ENCODE measurements at regions not wholly inside any gene's neighbourhood (a gene's known extent, or its start where the extent isn't known, plus 50 kb on each side); places are given as distances from the start of the nearest gene placed in this dataset.

GRCh38 chr15:56831467-56832005, 86.9 kb upstream of the TCF12 start:
- H3K4me3 ChIP-seq (ENCODE audit: low read depth, low read length) = no peak overlapping the region
- no peaks in the 10 kb centered on the region for H3K36me3 ChIP-seq (replicated peaks)
- in situ Hi-C loops (cut with HindIII; ENCODE audit: low pct_ligation_motif_present, low sequenced_read_pairs) = no loop called here
- H3K27ac ChIP-seq = no peak overlapping the region
- DNase-seq = no peak
- H3K27me3 ChIP-seq (replicated peaks) = no peaks in the 10 kb centered on the region
- TF ChIP-seq CTCF (IDR thresholded peaks at IDR 0.05; ENCODE audit: low read depth, low read length, missing control alignments) = no peak

GRCh38 chr15:56824175-56824574, 90.9 kb upstream of the ZNF280D start:
- no peaks in the 10 kb centered on the region for H3K36me3 ChIP-seq (replicated peaks)
- in situ Hi-C loops (cut with HindIII; ENCODE audit: low pct_ligation_motif_present, low sequenced_read_pairs) = no loop called here
- H3K27me3 ChIP-seq (replicated peaks) = no peaks in the 10 kb centered on the region
- no peak for DNase-seq
- no peak for TF ChIP-seq CTCF (IDR thresholded peaks at IDR 0.05; ENCODE audit: low read depth, low read length, missing control alignments)
- no peak overlapping the region for H3K27ac ChIP-seq
- no peak overlapping the region for H3K4me3 ChIP-seq (ENCODE audit: low read depth, low read length)

GRCh38 chr15:56821721-56822425, 88.6 kb upstream of the ZNF280D start:
- no peak overlapping the region for H3K27ac ChIP-seq
- H3K36me3 ChIP-seq (replicated peaks) = no peaks in the 10 kb centered on the region
- H3K4me3 ChIP-seq (ENCODE audit: low read depth, low read length) = no peak overlapping the region
- no peaks in the 10 kb centered on the region for H3K27me3 ChIP-seq (replicated peaks)
- peak; percentile 53 for DNase-seq
- TF ChIP-seq CTCF (IDR thresholded peaks at IDR 0.05; ENCODE audit: low read depth, low read length, missing control alignments) = peak; percentile 79
- in situ Hi-C loops (cut with HindIII; ENCODE audit: low pct_ligation_motif_present, low sequenced_read_pairs) = no loop called here

- Histone ChIP-seq H3K4me3 (ENCODE audit: low read depth, low read length) (no peak overlapping the region), H3K36me3 (replicated peaks) (no peaks in the 10 kb centered on the region), H3K27ac (no peak overlapping the region), H3K27me3 (replicated peaks) (no peaks in the 10 kb centered on the region)
- in situ Hi-C loops (cut with HindIII; ENCODE audit: low pct_ligation_motif_present, low sequenced_read_pairs) = no loop called here
- no peak for DNase-seq
- TF ChIP-seq CTCF (IDR thresholded peaks at IDR 0.05; ENCODE audit: low read depth, low read length, missing control alignments) = no peak
Observed at GRCh38 chr15:56820333-56820732, 87.0 kb upstream of the ZNF280D start.

- H3K27ac ChIP-seq = peak overlapping the region; percentile 41
- H3K4me3 ChIP-seq (ENCODE audit: low read depth, low read length) = no peak overlapping the region
- no peaks in the 10 kb centered on the region for H3K36me3 ChIP-seq (replicated peaks)
- no peaks in the 10 kb centered on the region for H3K27me3 ChIP-seq (replicated peaks)
- DNase-seq = peak; percentile 79
- in situ Hi-C loops (cut with HindIII; ENCODE audit: low pct_ligation_motif_present, low sequenced_read_pairs) = no loop called here
- peak; percentile 27 for TF ChIP-seq CTCF (IDR thresholded peaks at IDR 0.05; ENCODE audit: low read depth, low read length, missing control alignments)
Observed at GRCh38 chr15:56817321-56818080, 84.2 kb upstream of the ZNF280D start.
